SU-DHL-6 (cell line): ENCODE measurements at regions not wholly inside any gene's neighbourhood (a gene's known extent, or its start where the extent isn't known, plus 50 kb on each side); places are given as distances from the start of the nearest gene placed in this dataset.

ENCODE experiments used
- H2AFZ ChIP-seq: fragments of 200-600 bp; sonication (generic); 2 replicates; pipeline ENCODE4 v1.6.1; 2014; ENCODE audit warnings: low read depth, mild to moderate bottlenecking, moderate library complexity, mixed read lengths, antibody characterized with exemption, low read length; ENCODE audit not compliant: severe bottlenecking
- H3F3A ChIP-seq: fragments of 200-600 bp; shearing (Covaris generic); 2 replicates; pipeline ENCODE4 v1.6.0; 2016; ENCODE audit warnings: antibody characterized with exemption, mild to moderate bottlenecking; ENCODE audit not compliant: insufficient read depth
- H3K27ac ChIP-seq: fragments of 200-600 bp; sonication (generic); 2 replicates; pipeline ENCODE4 v1.5.1; 2016; ENCODE audit warnings: low read depth, mild to moderate bottlenecking, low read length, moderate library complexity, mixed read lengths
- H3K27me3 ChIP-seq: fragments of 200-600 bp; sonication (generic), shearing (Covaris generic); 2 replicates; pipeline ENCODE4 v1.6.0; 2014; ENCODE audit warnings: mild to moderate bottlenecking, low read length
- H3K36me3 ChIP-seq: fragments of 200-600 bp; sonication (generic); 2 replicates; pipeline ENCODE4 v1.6.1; 2014; ENCODE audit warnings: mild to moderate bottlenecking, low read length, mixed read lengths
- H3K4me2 ChIP-seq: fragments of 300-600, 200-600 bp; shearing (Covaris generic), sonication (generic); 2 replicates; pipeline ENCODE4 v1.6.0; 2014; ENCODE audit warnings: low read length, low read depth, mild to moderate bottlenecking; ENCODE audit not compliant: poor library complexity, severe bottlenecking
- H3K4me3 ChIP-seq: fragments of 200-600 bp; sonication (generic); 2 replicates; pipeline ENCODE4 v1.5.1; 2014; ENCODE audit warnings: antibody characterized with exemption, low read length, mild to moderate bottlenecking, mixed read lengths; ENCODE audit not compliant: insufficient read depth, poor library complexity, severe bottlenecking
- H3K79me2 ChIP-seq: fragments of 200-600 bp; sonication (generic); 2 replicates; pipeline ENCODE4 v1.6.1; 2014; ENCODE audit warnings: mild to moderate bottlenecking, low read length, moderate library complexity; ENCODE audit not compliant: insufficient read depth
- H3K9ac ChIP-seq: fragments of 200-600 bp; sonication (generic); 2 replicates; pipeline ENCODE4 v1.7.0; 2014; ENCODE audit warnings: mild to moderate bottlenecking, low read length
- H3K9me2 ChIP-seq: fragments of 200-600 bp; sonication (generic); replicated peaks from 2 replicates; pipeline ENCODE4 v1.6.1; 2014; ENCODE audit warnings: low read length; ENCODE audit not compliant: insufficient read depth
- H3K9me3 ChIP-seq: fragments of 200-600 bp; sonication (generic); 2 replicates; pipeline ENCODE4 v1.6.1; 2014; ENCODE audit warnings: low read length, mixed read lengths; ENCODE audit not compliant: insufficient read depth
- H4K20me1 ChIP-seq: fragments of 200-600 bp; sonication (generic); 2 replicates; pipeline ENCODE4 v1.6.1; 2014; ENCODE audit warnings: low read depth, mild to moderate bottlenecking, antibody characterized with exemption, low read length, moderate library complexity, mixed read lengths
- CTCF ChIP-seq: fragments of 200-600 bp; sonication (generic); IDR thresholded peaks from one replicate; pipeline ENCODE4 v1.5.1; 2017; ENCODE audit warnings: antibody characterized with exemption, mild to moderate bottlenecking, low read length, moderate library complexity; ENCODE audit not compliant: insufficient read depth, poor library complexity, severe bottlenecking
- EZH2phosphoT487 ChIP-seq: fragments of 200-600 bp; sonication (generic), shearing (Covaris generic); conservative IDR thresholded peaks from 2 replicates; pipeline ENCODE4 v1.6.1; 2018; ENCODE audit warnings: mild to moderate bottlenecking, antibody characterized with exemption, low read length, moderate library complexity, mixed read lengths

GRCh38 chr15:62552444-62552843 is 387.4 kb upstream of the C2CD4B start:
- TF ChIP-seq CTCF (no peak), EZH2phosphoT487 (no peak)
- H3K9ac ChIP-seq: no peak overlapping the region
- H3K79me2 ChIP-seq: no peaks in the 10 kb centered on the region

GRCh38 chr15:62553911-62554563 is 389.0 kb upstream of the C2CD4B start:
- Histone ChIP-seq H3K27ac (no peak overlapping the region), H2AFZ (no peak overlapping the region), H3K4me3 (no peak overlapping the region), H3F3A (no peaks in the 10 kb centered on the region), H3K9ac (no peak overlapping the region), H3K9me2 (no peaks in the 10 kb centered on the region), H3K36me3 (no peaks in the 10 kb centered on the region), H3K27me3 (no peaks in the 10 kb centered on the region), H3K79me2 (no peaks in the 10 kb centered on the region), H4K20me1 (no peaks in the 10 kb centered on the region), H3K9me3 (no peaks in the 10 kb centered on the region), H3K4me2 (no peak overlapping the region)
- TF ChIP-seq CTCF (no peak), EZH2phosphoT487 (no peak)

More at GRCh38 chr15:62552444-62552843, 387.4 kb upstream of the C2CD4B start:
- Histone ChIP-seq H4K20me1 (no peaks in the 10 kb centered on the region), H3K4me3 (no peak overlapping the region), H3K4me2 (no peak overlapping the region), H2AFZ (no peak overlapping the region), H3K27ac (no peak overlapping the region), H3K27me3 (no peaks in the 10 kb centered on the region), H3K9me2 (no peaks in the 10 kb centered on the region), H3K9me3 (no peaks in the 10 kb centered on the region), H3K36me3 (no peaks in the 10 kb centered on the region), H3F3A (no peaks in the 10 kb centered on the region)

GRCh38 chr15:62558640-62559380 is 393.7 kb upstream of the C2CD4B start:
- no peaks in the 10 kb centered on the region for H3K9me2 ChIP-seq
- no peak overlapping the region for H3K4me3 ChIP-seq
- H4K20me1 ChIP-seq: no peaks in the 10 kb centered on the region
- H3K79me2 ChIP-seq: no peaks in the 10 kb centered on the region
- H3F3A ChIP-seq: no peaks in the 10 kb centered on the region
- TF ChIP-seq CTCF: no peak
- TF ChIP-seq EZH2phosphoT487: no peak
- H2AFZ ChIP-seq: no peak overlapping the region
- H3K27me3 ChIP-seq: no peaks in the 10 kb centered on the region
- no peaks in the 10 kb centered on the region for H3K9me3 ChIP-seq
- H3K27ac ChIP-seq: no peak overlapping the region
- no peak overlapping the region for H3K9ac ChIP-seq
- no peak overlapping the region for H3K4me2 ChIP-seq
- no peaks in the 10 kb centered on the region for H3K36me3 ChIP-seq
